GM12865 (cell line): ENCODE measurements at regions not wholly inside any gene's neighbourhood (a gene's known extent, or its start where the extent isn't known, plus 50 kb on each side); places are given as distances from the start of the nearest gene placed in this dataset.

Experiments used
- DNase-seq: peaks from one replicate; pipeline ENCODE4 v3.0.0; 2010; ENCODE audit warnings: low read depth
- H3K4me3 ChIP-seq: 2 replicates; pipeline ENCODE4 v1.5.1; 2011; ENCODE audit warnings: mild to moderate bottlenecking, low read depth, low read length, control low read depth
- TF ChIP-seq, protein P1 (sequence below): IDR thresholded peaks from 2 replicates; pipeline ENCODE4 v1.5.1; 2011; ENCODE audit warnings: low read length, control low read depth, low read depth, inconsistent platforms; ENCODE audit not compliant: insufficient read depth; ENCODE audit errors: missing control alignments

DNA sequence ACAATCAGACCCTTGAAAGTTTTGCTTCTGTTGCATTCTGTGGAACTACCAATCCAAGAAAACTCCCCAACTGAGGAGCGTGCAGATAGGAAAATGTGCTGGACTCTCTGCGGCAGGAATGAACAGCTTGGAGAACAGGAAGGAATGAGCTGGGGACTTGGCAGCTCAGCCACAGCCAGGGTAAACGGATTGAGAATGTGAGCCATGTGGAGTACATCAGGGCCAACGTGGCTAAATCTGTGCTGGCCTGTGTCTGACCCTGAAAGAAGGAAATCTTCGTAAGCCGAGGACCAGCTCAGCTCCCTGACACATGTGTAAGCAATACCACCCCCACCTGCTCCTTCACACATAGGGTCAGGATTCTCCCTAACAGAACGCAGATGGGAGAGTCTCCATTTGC lies 1023.7 kb downstream of the BCL11A start:
- no peak for DNase-seq
- TF ChIP-seq, protein P1, sequence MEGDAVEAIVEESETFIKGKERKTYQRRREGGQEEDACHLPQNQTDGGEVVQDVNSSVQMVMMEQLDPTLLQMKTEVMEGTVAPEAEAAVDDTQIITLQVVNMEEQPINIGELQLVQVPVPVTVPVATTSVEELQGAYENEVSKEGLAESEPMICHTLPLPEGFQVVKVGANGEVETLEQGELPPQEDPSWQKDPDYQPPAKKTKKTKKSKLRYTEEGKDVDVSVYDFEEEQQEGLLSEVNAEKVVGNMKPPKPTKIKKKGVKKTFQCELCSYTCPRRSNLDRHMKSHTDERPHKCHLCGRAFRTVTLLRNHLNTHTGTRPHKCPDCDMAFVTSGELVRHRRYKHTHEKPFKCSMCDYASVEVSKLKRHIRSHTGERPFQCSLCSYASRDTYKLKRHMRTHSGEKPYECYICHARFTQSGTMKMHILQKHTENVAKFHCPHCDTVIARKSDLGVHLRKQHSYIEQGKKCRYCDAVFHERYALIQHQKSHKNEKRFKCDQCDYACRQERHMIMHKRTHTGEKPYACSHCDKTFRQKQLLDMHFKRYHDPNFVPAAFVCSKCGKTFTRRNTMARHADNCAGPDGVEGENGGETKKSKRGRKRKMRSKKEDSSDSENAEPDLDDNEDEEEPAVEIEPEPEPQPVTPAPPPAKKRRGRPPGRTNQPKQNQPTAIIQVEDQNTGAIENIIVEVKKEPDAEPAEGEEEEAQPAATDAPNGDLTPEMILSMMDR = no peak
- no peak overlapping the region for H3K4me3 ChIP-seq

DNA sequence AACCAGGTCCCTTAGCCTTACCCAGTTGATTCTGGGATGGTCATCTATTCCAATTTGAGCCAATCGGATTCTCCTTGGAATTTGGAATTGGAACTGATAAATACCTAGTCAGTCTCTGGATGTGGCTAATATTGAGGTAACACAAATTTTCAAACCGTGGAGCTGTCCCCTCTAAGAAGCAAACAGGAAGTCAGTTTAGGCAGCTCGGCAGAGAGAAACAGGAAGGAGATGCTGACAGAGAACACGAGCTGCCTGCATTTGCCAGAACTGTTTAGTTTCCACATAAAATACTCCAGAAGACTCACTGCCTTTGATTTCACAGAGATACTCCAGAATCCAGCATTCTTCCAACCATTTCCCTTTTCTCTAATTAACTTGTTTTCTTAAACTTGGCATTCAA lies 1024.9 kb downstream of the BCL11A start:
- no peak for DNase-seq
- TF ChIP-seq, protein P1 = no peak
- no peak overlapping the region for H3K4me3 ChIP-seq

DNA sequence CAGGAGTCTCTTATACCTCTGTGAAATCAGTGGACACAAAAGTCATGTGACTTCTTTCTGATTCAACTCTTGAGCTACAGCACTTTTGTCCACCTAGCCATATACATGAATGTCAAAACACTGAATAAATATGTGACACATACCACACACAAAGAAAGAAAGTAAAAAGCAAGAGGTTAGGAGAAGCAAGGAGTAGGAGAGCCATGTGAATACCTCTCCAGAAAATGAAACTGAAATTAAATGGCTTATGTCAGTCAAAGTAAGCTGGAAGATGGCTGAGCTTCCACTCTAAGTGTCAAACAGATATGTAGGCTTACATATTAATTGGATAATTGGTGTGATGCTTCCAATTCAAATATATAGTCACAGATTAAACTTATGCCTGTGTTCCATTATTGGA lies 1050.5 kb downstream of the BCL11A start:
- TF ChIP-seq, protein P1 = no peak
- no peak overlapping the region for H3K4me3 ChIP-seq
- no peak for DNase-seq

DNA sequence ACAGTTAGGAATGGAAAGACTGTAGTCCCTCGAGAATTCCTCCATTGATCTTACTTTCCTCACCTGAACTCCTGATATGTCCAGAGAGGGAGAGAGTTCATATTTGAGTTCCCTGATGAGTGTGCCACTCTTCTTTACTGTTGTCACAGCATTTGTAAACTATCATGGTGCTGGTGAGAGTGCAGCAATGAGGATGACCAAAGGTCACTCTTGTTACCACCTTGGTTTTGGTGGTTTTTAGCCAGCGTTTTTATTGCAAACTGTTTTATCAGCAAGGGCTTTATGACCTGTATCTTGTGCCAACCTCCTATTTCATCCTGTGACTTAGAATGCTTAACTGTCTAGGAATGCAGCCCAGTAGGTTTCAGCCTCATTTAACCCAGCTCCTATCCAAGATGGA lies 1062.5 kb downstream of the BCL11A start:
- H3K4me3 ChIP-seq = no peak overlapping the region
- TF ChIP-seq, protein P1 = no peak
- no peak for DNase-seq

DNA sequence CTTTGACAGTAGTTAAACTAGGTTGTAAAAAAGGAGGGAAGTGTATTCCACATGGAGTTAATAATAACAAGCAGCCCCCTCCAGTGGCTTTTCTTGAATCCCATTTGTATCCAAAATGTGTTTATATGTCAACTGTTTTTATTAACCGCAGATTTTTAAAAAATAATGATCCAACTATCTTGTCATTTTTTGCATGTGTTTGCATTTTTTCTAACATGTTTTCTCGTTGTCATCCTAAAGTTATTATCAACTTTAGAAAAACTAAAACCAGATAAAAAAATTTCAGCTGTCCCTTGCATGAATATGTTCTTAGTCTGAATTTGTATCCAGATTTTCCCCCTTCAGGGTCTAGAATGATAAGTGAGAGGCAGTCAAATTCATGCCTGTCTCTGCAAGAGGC lies 1063.3 kb downstream of the BCL11A start:
- no peak overlapping the region for H3K4me3 ChIP-seq
- DNase-seq = no peak
- TF ChIP-seq, protein P1 = no peak

DNA sequence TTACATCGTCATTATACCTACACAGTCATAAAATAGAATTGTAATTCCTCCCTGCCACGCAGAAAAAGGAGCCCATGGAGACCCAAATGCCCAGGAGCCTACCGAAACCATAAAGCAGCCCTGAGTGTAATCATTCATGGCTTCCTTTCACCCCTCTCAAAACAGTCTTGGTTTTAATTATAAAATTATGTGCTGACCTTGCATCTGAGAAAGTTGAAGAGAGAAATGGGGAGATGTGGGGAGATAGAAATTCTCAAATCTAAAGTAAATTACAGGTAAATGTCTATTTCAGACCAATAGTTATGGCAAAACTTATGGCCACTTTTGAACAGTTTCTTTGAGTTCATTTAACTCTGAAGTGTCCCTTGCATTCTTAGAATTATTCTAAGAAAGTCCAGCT lies 1068.8 kb downstream of the BCL11A start:
- TF ChIP-seq, protein P1 = no peak

DNA sequence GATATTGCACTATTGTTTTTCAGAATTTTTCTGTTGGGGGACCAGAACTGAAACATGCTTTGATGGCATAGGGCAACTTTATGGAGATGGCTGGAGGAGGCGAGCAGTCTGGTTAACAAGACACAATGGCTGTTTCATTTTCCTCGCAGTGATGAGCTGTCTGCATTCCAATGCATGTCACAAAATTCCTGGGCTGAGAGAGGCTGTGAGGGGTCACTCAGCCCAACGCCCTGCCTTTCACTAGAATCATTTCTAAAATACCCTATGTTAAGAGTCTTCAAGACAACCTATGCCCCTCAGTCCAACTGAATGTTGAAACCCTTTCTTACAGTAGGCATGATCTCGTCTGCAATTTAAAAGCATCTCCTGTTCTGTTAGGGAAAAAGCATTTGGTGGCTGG lies 1090.0 kb downstream of the BCL11A start:
- TF ChIP-seq, protein P1 = no peak
- H3K4me3 ChIP-seq = no peak overlapping the region
- DNase-seq = no peak

More for the DNA sequence above, 1068.8 kb downstream of the BCL11A start:
- DNase-seq = no peak
- H3K4me3 ChIP-seq = no peak overlapping the region
